ENCODE measurements at regions not wholly inside any gene's neighbourhood (a gene's known extent, or its start where the extent isn't known, plus 50 kb on each side); places are given as distances from the start of the nearest gene placed in this dataset.

- Histone ChIP-seq H3K4me3 (no peak overlapping the region), H3K36me3 (no peaks in the 10 kb centered on the region), H3K9me3 (no peaks in the 10 kb centered on the region), H3K4me1 (no peaks in the 10 kb centered on the region), H3K27me3 (no peaks in the 10 kb centered on the region), H3K27ac (no peak overlapping the region)
- TF ChIP-seq POLR2AphosphoS5 (IDR thresholded peaks at IDR 0.05) (no peak), CTCF (IDR thresholded peaks at IDR 0.05) (no peak), POLR2A (IDR thresholded peaks at IDR 0.05) (no peak), EP300 (IDR thresholded peaks at IDR 0.05) (no peak)
- DNase-seq (ENCODE audit: low spot score in 2 of 2), result no peak
- WGBS, result 94% methylated on average over 1 of the region's 1 CpG
Measured at GRCh38 chr15:25605151-25605550, 166.3 kb upstream of the UBE3A start.

- Histone ChIP-seq H3K27ac (no peak overlapping the region), H3K27me3 (no peaks in the 10 kb centered on the region), H3K9me3 (peaks cover 3% of the 10 kb centered on the region), H3K4me3 (no peak overlapping the region), H3K4me1 (no peaks in the 10 kb centered on the region), H3K36me3 (no peaks in the 10 kb centered on the region)
- no peak for DNase-seq (ENCODE audit: low spot score in 2 of 2)
- TF ChIP-seq EP300 (IDR thresholded peaks at IDR 0.05) (no peak), POLR2AphosphoS5 (IDR thresholded peaks at IDR 0.05) (no peak), CTCF (IDR thresholded peaks at IDR 0.05) (no peak), POLR2A (IDR thresholded peaks at IDR 0.05) (no peak)
- WGBS, result 92% methylated on average over 1 of the region's 1 CpG
Measured at GRCh38 chr15:25600751-25601150, 161.9 kb upstream of the UBE3A start.

DNA sequence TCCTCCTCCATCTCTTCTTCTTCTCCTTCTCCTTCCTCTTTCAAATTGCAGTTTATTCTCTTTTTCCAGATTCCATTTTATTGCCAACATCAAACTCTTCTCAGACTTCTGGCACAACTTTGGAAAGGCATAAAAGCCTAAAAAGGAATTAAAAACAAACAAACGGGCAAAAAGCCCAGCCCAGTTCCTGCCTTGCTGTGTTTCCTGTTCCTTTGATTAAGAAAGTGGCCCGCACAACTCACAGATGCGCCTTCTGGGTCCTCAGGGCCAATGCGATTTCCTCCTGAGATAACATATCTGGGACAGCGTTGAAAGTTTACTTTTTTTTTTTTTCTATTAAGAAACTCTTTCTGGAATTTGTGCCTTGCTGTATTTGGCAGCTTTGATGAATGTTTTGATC lies 158.7 kb upstream of the UBE3A start:
- DNase-seq (ENCODE audit: low spot score in 2 of 2), result no peak
- Histone ChIP-seq H3K27me3 (no peaks in the 10 kb centered on the region), H3K36me3 (no peaks in the 10 kb centered on the region), H3K4me1 (no peaks in the 10 kb centered on the region), H3K4me3 (peak overlapping the region; percentile 6), H3K9me3 (peaks cover 3% of the 10 kb centered on the region), H3K27ac (no peak overlapping the region)
- WGBS, result 25% methylated on average over 5 of the region's 5 CpGs
- TF ChIP-seq POLR2AphosphoS5 (IDR thresholded peaks at IDR 0.05), result no peak

- Histone ChIP-seq H3K27ac (no peak overlapping the region), H3K36me3 (no peaks in the 10 kb centered on the region), H3K4me3 (peak overlapping the region; percentile 6), H3K27me3 (no peaks in the 10 kb centered on the region), H3K9me3 (peaks cover 3% of the 10 kb centered on the region), H3K4me1 (no peaks in the 10 kb centered on the region)
- WGBS, result 77% methylated on average over 44 of the region's 44 CpGs
- no peak for TF ChIP-seq EP300 (IDR thresholded peaks at IDR 0.05)
- TF ChIP-seq POLR2A (IDR thresholded peaks at IDR 0.05), result no peak
- no peak for TF ChIP-seq POLR2AphosphoS5 (IDR thresholded peaks at IDR 0.05)
- TF ChIP-seq CTCF (IDR thresholded peaks at IDR 0.05), result no peak
- DNase-seq (ENCODE audit: low spot score in 2 of 2), result no peak
Measured at GRCh38 chr15:25596644-25597562, 158.1 kb upstream of the UBE3A start.

DNA sequence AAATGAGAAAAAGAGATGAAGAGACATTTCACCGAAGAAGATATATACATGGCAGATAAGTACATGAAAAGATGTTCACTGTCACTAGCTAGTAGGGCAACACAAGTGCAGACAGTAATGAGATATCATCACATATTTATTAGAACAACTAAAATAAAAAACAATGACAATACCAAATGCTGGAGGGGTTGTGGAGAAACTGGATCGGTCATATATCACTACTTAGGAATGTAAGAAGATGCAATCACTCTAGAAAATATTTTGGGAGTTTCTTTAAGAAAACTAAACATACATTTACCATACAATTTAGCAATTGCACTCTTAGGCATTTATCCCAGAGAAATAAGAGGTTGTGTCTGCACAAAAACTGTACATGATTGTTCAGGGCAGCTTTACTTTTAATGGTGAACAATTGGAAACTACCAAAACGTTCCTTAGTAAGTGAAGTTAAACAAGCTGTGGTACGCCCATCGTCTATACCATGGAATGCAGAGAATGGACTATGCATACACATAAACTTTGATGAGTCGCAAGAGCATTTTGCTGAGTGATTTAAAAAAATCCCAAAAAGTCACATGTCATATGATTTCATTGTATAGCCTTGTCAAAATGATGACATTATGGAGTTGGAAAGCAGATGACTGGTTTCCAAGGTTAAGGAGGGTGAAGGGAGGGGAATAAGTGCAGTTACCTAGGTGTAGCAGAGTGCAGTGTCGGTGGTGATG lies 149.0 kb upstream of the UBE3A start:
- TF ChIP-seq POLR2AphosphoS5 (IDR thresholded peaks at IDR 0.05) (no peak), CTCF (IDR thresholded peaks at IDR 0.05) (no peak), POLR2A (IDR thresholded peaks at IDR 0.05) (no peak), EP300 (IDR thresholded peaks at IDR 0.05) (no peak)
- whole genome bisulfite sequencing, result 77% methylated on average over 7 of the region's 7 CpGs
- H3K27me3 ChIP-seq, result no peaks in the 10 kb centered on the region
- H3K4me3 ChIP-seq, result no peak overlapping the region
- H3K9me3 ChIP-seq, result no peaks in the 10 kb centered on the region
- H3K27ac ChIP-seq, result no peak overlapping the region
- DNase-seq (ENCODE audit: low spot score in 2 of 2), result no peak
- no peaks in the 10 kb centered on the region for H3K36me3 ChIP-seq
- H3K4me1 ChIP-seq, result no peaks in the 10 kb centered on the region

All from suprapubic skin (tissue), 4 donors.